Endodermal cell (in vitro differentiated cells): ENCODE measurements at regions not wholly inside any gene's neighbourhood (a gene's known extent, or its start where the extent isn't known, plus 50 kb on each side); places are given as distances from the start of the nearest gene placed in this dataset.
A peak's percentile ranks its signal among the peaks of the same experiment; 100 is the strongest.

Source experiments
- DNase-seq: peaks from one replicate; pipeline ENCODE4 v3.0.0-alpha.2; 2017
- H3K27ac ChIP-seq: 2 replicates; pipeline ENCODE4 v1.5.1; 2013; ENCODE audit warnings: mild to moderate bottlenecking, low read depth, low read length, moderate library complexity
- H3K27me3 ChIP-seq: 2 replicates; pipeline ENCODE4 v1.6.1; 2013; ENCODE audit warnings: mild to moderate bottlenecking, low read length, moderate library complexity; ENCODE audit not compliant: insufficient read depth, control insufficient read depth, poor library complexity, severe bottlenecking
- H3K36me3 ChIP-seq: 2 replicates; pipeline ENCODE4 v1.7.0; 2013; ENCODE audit warnings: mild to moderate bottlenecking, low read length, moderate library complexity; ENCODE audit not compliant: control insufficient read depth, insufficient read depth
- H3K4me1 ChIP-seq: one replicate; pipeline ENCODE4 v1.7.0; 2013; ENCODE audit warnings: low read length; ENCODE audit not compliant: control insufficient read depth, insufficient read depth
- H3K4me3 ChIP-seq: 2 replicates; pipeline ENCODE4 v1.5.1; 2013; ENCODE audit warnings: mild to moderate bottlenecking, low read length, moderate library complexity
- H3K9ac ChIP-seq: 2 replicates; pipeline ENCODE4 v1.6.1; 2013; ENCODE audit warnings: mild to moderate bottlenecking, low read length, moderate library complexity; ENCODE audit not compliant: poor library complexity, severe bottlenecking; ENCODE audit errors: extremely low read depth
- H3K9me3 ChIP-seq: 2 replicates; pipeline ENCODE4 v1.6.1; 2013; ENCODE audit warnings: mild to moderate bottlenecking, low read length, moderate library complexity; ENCODE audit not compliant: control insufficient read depth
- H3K27ac Mint-ChIP-seq: 2 replicates; pipeline ENCODE4 v1.8.0; 2020; ENCODE audit warnings: mixed read lengths
- H3K27me3 Mint-ChIP-seq: 2 replicates; pipeline ENCODE4 v1.8.0; 2021; ENCODE audit warnings: mild to moderate bottlenecking, mixed read lengths; ENCODE audit not compliant: insufficient read depth
- H3K36me3 Mint-ChIP-seq: 2 replicates; pipeline ENCODE4 v1.8.0; 2020; ENCODE audit warnings: low read depth, mixed read lengths
- H3K4me1 Mint-ChIP-seq: 2 replicates; pipeline ENCODE4 v1.8.0; 2020; ENCODE audit warnings: mixed read lengths
- H3K4me3 Mint-ChIP-seq: 2 replicates; pipeline ENCODE4 v1.8.0; 2020; ENCODE audit warnings: mild to moderate bottlenecking, moderate library complexity, mixed read lengths
- H3K9me3 Mint-ChIP-seq: 2 replicates; pipeline ENCODE4 v1.8.0; 2020; ENCODE audit warnings: mild to moderate bottlenecking, mixed read lengths
- WGBS, 2 experiments: methylation state at CpG; one replicate each; pipeline versions ENCODE4 v1.1.5 to v1.1.7; 2013; ENCODE audit warnings: missing lambda C conversion rate in 2 of 2, mixed read lengths in 1 of 2; ENCODE audit not compliant: insufficient coverage in 1 of 2, insufficient read length in 1 of 2; 5-methylcytosine and 5-hydroxymethylcytosine counted together
- TF ChIP-seq, protein P1 (sequence below): fragments of 200-600 bp; sonication (generic); conservative IDR thresholded peaks from 2 replicates; pipeline ENCODE4 v1.5.0; 2021; ENCODE audit warnings: antibody characterized with exemption, mild to moderate bottlenecking

DNA sequence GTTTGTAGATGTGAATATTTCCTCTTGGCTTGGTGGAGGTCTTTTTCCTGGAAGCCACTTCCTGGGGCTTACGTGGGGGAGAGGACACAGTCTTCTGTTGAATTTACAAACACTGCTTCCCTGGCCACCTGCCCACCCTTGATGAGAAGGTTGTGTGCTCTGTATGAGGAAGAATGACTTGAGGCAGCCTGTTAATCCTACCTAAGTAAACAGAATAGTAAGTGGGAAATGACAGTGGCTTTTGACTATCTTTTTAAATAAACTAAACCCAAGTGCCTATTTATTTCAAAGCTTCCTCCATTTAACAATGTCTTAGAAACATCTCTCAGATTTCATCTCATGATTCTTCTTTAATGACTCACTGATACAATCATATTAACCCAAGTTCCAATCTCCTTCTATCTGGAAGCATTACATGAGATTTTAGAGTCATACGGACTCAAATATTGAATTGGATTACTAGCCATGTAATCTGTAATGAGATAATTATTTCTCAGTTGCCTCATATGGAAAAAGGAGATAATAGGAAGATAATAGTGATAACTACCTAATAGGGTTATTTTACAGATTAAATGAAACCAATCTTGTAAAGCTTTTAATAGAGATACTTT lies 96.6 kb upstream of the SMIM36 start:
- no peak for DNase-seq
- H3K4me1 Mint-ChIP-seq: peaks cover 38% of the 10 kb centered on the region
- Histone ChIP-seq H3K27ac (no peak overlapping the region), H3K36me3 (no peaks in the 10 kb centered on the region), H3K27me3 (no peaks in the 10 kb centered on the region), H3K4me1 (peaks cover 9% of the 10 kb centered on the region), H3K9ac (no peak overlapping the region), H3K4me3 (no peak overlapping the region), H3K9me3 (no peaks in the 10 kb centered on the region)
- H3K9me3 Mint-ChIP-seq: no peaks in the 10 kb centered on the region
- H3K27me3 Mint-ChIP-seq: no peaks in the 10 kb centered on the region
- TF ChIP-seq, protein P1, sequence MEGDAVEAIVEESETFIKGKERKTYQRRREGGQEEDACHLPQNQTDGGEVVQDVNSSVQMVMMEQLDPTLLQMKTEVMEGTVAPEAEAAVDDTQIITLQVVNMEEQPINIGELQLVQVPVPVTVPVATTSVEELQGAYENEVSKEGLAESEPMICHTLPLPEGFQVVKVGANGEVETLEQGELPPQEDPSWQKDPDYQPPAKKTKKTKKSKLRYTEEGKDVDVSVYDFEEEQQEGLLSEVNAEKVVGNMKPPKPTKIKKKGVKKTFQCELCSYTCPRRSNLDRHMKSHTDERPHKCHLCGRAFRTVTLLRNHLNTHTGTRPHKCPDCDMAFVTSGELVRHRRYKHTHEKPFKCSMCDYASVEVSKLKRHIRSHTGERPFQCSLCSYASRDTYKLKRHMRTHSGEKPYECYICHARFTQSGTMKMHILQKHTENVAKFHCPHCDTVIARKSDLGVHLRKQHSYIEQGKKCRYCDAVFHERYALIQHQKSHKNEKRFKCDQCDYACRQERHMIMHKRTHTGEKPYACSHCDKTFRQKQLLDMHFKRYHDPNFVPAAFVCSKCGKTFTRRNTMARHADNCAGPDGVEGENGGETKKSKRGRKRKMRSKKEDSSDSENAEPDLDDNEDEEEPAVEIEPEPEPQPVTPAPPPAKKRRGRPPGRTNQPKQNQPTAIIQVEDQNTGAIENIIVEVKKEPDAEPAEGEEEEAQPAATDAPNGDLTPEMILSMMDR: no peak
- no peak overlapping the region for H3K4me3 Mint-ChIP-seq
- WGBS, 2 experiments: 38% methylated on average over 2 of the region's 2 CpGs; no CpG with 5 or more reads in 1 of the 2 experiments
- H3K27ac Mint-ChIP-seq: peak overlapping the region; percentile 64
- H3K36me3 Mint-ChIP-seq: no peaks in the 10 kb centered on the region

DNA sequence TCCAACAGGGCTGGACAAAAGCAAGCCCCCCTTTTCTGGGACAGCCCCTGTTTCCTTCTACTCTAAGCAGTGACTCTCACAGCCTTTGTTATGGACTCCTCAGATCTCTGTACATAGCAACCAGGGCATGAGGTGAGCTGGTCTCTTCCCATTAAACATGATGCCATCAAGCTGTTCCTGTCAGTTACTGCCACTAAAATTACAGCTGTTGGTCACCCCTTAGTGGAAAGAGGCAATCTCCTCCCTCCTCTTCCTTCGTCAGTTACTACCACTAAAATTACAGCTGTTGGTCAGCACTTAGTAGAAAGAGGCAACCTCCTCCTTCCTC lies 95.2 kb upstream of the SMIM36 start:
- peaks cover 9% of the 10 kb centered on the region for H3K4me1 ChIP-seq
- no peak overlapping the region for H3K9ac ChIP-seq
- no peaks in the 10 kb centered on the region for H3K9me3 ChIP-seq
- no peaks in the 10 kb centered on the region for H3K36me3 ChIP-seq
- Mint-ChIP-seq H3K27me3 (no peaks in the 10 kb centered on the region), H3K36me3 (no peaks in the 10 kb centered on the region), H3K9me3 (no peaks in the 10 kb centered on the region), H3K4me3 (no peak overlapping the region), H3K4me1 (peaks cover 47% of the 10 kb centered on the region), H3K27ac (peak overlapping the region; percentile 54)
- 83 to 98% methylated on average over 1 of the region's 1 CpG for WGBS, 2 experiments
- H3K27me3 ChIP-seq: no peaks in the 10 kb centered on the region
- no peak for DNase-seq
- no peak overlapping the region for H3K4me3 ChIP-seq
- TF ChIP-seq, protein P1: no peak
- H3K27ac ChIP-seq: no peak overlapping the region

DNA sequence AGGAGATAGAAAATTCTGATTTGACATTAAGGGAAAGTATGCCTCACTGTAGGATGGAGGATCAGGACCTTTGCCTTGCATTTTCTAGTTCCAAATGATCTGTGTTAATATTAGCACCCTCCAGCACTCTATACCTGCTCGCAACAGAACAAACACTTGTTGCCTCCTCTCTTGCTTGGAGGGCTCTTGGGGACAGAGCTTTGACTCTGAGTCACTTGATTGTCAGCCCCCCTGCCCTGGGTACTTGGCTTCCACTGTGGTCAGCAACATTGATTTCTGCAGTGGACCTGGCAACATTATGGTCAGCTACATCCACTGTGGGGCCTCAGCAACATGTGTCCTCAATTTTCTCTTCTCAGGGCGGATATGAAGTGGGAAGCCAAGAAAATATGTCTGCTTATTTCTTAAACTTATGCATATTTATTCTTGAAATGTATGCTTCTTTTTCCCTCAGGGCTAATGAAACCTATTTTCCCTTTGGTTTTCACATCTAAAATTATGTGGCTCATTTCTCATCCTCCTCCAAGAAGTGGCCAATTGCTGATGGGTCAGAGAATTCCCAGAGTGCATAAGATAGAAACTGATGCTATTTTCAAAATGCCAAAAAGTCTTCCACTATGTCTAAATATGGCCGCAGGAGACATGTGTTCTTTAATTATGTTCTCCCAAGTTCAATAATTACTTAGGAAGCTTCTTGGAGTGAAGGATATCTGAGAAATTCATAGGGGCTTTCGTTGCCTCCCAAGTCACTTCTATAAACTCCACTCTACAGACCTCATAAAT lies 94.6 kb upstream of the SMIM36 start:
- DNase-seq: no peak
- Mint-ChIP-seq H3K9me3 (no peaks in the 10 kb centered on the region), H3K27me3 (no peaks in the 10 kb centered on the region), H3K4me3 (no peak overlapping the region), H3K4me1 (peaks cover 47% of the 10 kb centered on the region), H3K36me3 (no peaks in the 10 kb centered on the region), H3K27ac (no peak overlapping the region)
- no peaks in the 10 kb centered on the region for H3K27me3 ChIP-seq
- H3K4me3 ChIP-seq: no peak overlapping the region
- WGBS, 2 experiments: 95% methylated on average over 2 to 4 of the region's 4 CpGs
- peaks cover 9% of the 10 kb centered on the region for H3K4me1 ChIP-seq
- H3K9ac ChIP-seq: no peak overlapping the region
- TF ChIP-seq, protein P1: no peak
- H3K9me3 ChIP-seq: peaks cover 4% of the 10 kb centered on the region
- H3K27ac ChIP-seq: no peak overlapping the region
- H3K36me3 ChIP-seq: no peaks in the 10 kb centered on the region
